Endothelial cell of umbilical vein (primary cell): ENCODE measurements at regions not wholly inside any gene's neighbourhood (a gene's known extent, or its start where the extent isn't known, plus 50 kb on each side); places are given as distances from the start of the nearest gene placed in this dataset.

ENCODE experiments used
- BruUV-seq: library from RNA; stranded (reverse); fragments of 400-500 nt; replicated peaks from 2 replicates; lab custom pipeline; 2021; lab: Mats Ljungman, UMichigan
- CTCF ChIA-PET: fragments of 300-600, 350-600 bp; sonication (Branson Sonifier 250); formaldehyde crosslinking; loops from one replicate; lab custom pipeline; 2021; ENCODE audit warnings: antibody characterized with exemption, inconsistent platforms; lab: Charles Lee
- POLR2A ChIA-PET: fragments of 300-600, 350-600 bp; sonication (Branson Sonifier 250); formaldehyde crosslinking; loops from one replicate; lab custom pipeline; 2021; ENCODE audit warnings: antibody characterized with exemption, inconsistent platforms; lab: Charles Lee
- DNase-seq: peaks from one replicate; pipeline ENCODE4 v3.0.0-alpha.2; 2011; ENCODE audit warnings: low read depth, low spot score
- FAIRE-seq: peaks from 2 replicates; lab custom pipeline; 2011; peaks lifted over from hg19 to GRCh38; lab: Jason Lieb, UNC
- H2AFZ ChIP-seq: 2 replicates; pipeline ENCODE4 v1.6.0; 2012; ENCODE audit warnings: low read depth, low read length, control low read depth, inconsistent platforms
- H3K27ac ChIP-seq: 2 replicates; pipeline ENCODE4 v1.5.1; 2011; ENCODE audit warnings: low read depth, mild to moderate bottlenecking, control low read depth, low read length, moderate library complexity; ENCODE audit not compliant: insufficient read depth
- H3K27me3 ChIP-seq, 2 experiments: 2 replicates each; pipeline versions ENCODE4 v1.6.0 to v1.6.1; 2011; ENCODE audit warnings: low read length in 2 of 2, mixed read lengths in 1 of 2; ENCODE audit not compliant: control insufficient read depth in 2 of 2, insufficient read depth in 2 of 2
- H3K36me3 ChIP-seq, 2 experiments: 2 replicates in 1 of 2; 3 replicates in 1 of 2; pipeline ENCODE4 v1.5.1; 2011; ENCODE audit warnings: low read length in 2 of 2, mild to moderate bottlenecking in 1 of 2, moderate library complexity in 1 of 2; ENCODE audit not compliant: control insufficient read depth in 2 of 2, insufficient read depth in 2 of 2; ENCODE audit errors: extremely low read depth in 1 of 2
- H3K4me1 ChIP-seq: 3 replicates; pipeline ENCODE4 v1.5.1; 2011; ENCODE audit warnings: mild to moderate bottlenecking, low read length; ENCODE audit not compliant: control insufficient read depth, insufficient read depth; ENCODE audit errors: extremely low read depth
- H3K4me2 ChIP-seq: 2 replicates; pipeline ENCODE4 v1.6.1; 2011; ENCODE audit warnings: low read length, control low read depth, mixed read lengths; ENCODE audit not compliant: insufficient read depth
- H3K4me3 ChIP-seq, 3 experiments: fragments of 200-600 bp in 1 of 3; sonication (generic), shearing (Covaris generic) in 1 of 3; replicated peaks in 1 of 3; 2 replicates each; pipeline ENCODE4 v1.5.1; 2011 to 2016; ENCODE audit warnings: control low read depth in 3 of 3, low read length in 3 of 3, mild to moderate bottlenecking in 2 of 3, inconsistent platforms in 1 of 3, low read depth in 1 of 3, moderate library complexity in 1 of 3; ENCODE audit not compliant: insufficient read depth in 1 of 3
- H3K79me2 ChIP-seq: 2 replicates; pipeline ENCODE4 v1.6.0; 2012; ENCODE audit warnings: low read length, inconsistent platforms; ENCODE audit not compliant: control insufficient read depth, insufficient read depth
- H3K9ac ChIP-seq: replicated peaks from 2 replicates; pipeline ENCODE3; 2011; ENCODE audit warnings: low read length, control low read depth; ENCODE audit not compliant: insufficient read depth; ENCODE audit errors: extremely low read depth
- H3K9me1 ChIP-seq: replicated peaks from 3 replicates; pipeline ENCODE4 v1.6.0; 2011; ENCODE audit warnings: mild to moderate bottlenecking, low read length; ENCODE audit not compliant: control insufficient read depth, insufficient read depth; ENCODE audit errors: extremely low read depth
- H3K9me3 ChIP-seq: replicated peaks from 2 replicates; pipeline ENCODE4 v1.5.1; 2012; ENCODE audit warnings: low read length, inconsistent platforms; ENCODE audit not compliant: control insufficient read depth, insufficient read depth
- H4K20me1 ChIP-seq: replicated peaks from 2 replicates; pipeline ENCODE3; 2011; ENCODE audit warnings: mild to moderate bottlenecking, low read length; ENCODE audit not compliant: control insufficient read depth, insufficient read depth; ENCODE audit errors: extremely low read depth
- EZH2 ChIP-seq: IDR thresholded peaks from 2 replicates; pipeline ENCODE4 v1.6.1; 2012; ENCODE audit warnings: borderline replicate concordance, low read depth, mild to moderate bottlenecking, moderate library complexity, low read length, inconsistent platforms; ENCODE audit not compliant: severe bottlenecking
- POLR2AphosphoS5 ChIP-seq: IDR thresholded peaks from 2 replicates; pipeline ENCODE4 v1.6.1; 2012; ENCODE audit warnings: low read depth, mild to moderate bottlenecking, control low read depth, low read length, moderate library complexity; ENCODE audit not compliant: insufficient read depth
- dilution Hi-C: fragments of 300-500 bp; cut with MboI; formaldehyde crosslinking; loops from one replicate; pipeline ENCODE4 v1.15.0; 2019; ENCODE audit warnings: low sequenced_read_pairs; ENCODE audit not compliant: extremely low pct_ligation_motif_present
- intact Hi-C: fragments of 100-400 bp; cut with micrococcal nuclease; formaldehyde crosslinking; loops from one replicate; pipeline ENCODE4 v1.10.0; 2022
- TF ChIP-seq, protein P1 (sequence below): IDR thresholded peaks from 2 replicates; pipeline ENCODE4 v1.6.1; 2011; ENCODE audit not compliant: insufficient read depth, insufficient read length
- TF ChIP-seq, protein P2 (sequence below), 2 donors: IDR thresholded peaks; 1 replicate in 1 of 2; 2 replicates in 1 of 2; pipeline ENCODE4 v1.5.1; 2011; ENCODE audit warnings: low read length in 2 of 2, mild to moderate bottlenecking in 2 of 2, moderate library complexity in 2 of 2, control low read depth in 1 of 2, inconsistent platforms in 1 of 2, low read depth in 1 of 2; ENCODE audit not compliant: insufficient read depth in 1 of 2; ENCODE audit errors: extremely low read depth in 1 of 2

DNA sequence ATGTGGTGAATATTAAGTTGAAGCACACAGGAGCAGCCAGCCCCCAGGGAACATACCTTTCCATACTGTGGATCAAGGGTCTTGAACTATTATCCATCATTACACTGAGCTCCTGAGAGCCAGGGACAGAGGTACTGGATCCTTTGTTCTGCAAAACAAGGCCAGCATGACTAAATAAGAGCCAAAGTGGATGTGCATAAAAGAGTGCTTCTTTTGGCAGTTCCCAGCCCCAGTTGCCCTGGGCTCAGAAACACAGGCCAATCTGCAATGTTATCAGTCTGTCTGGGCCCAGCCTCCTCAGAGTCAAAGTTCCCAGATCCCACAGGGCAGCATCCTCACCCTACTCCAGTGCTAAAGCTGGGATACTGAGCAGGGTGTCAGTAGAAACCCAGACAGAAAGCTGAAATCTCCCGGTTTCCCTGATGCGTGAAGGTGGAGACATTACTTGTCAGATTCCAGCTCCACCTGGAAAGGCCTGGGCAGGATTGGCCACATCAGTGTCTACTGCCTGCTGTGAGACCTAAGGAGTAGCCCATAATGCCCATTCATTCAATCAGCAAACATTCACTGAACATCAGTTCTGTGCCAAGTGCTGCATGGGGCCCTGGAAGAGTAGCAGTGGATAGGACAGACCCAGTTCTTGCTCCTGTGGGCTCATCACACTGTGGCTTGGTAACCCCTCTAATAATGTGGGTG lies 342.7 kb downstream of the CXCL12 start:
- H3K9me3 ChIP-seq = no peaks in the 10 kb centered on the region
- no peak overlapping the region for H3K4me2 ChIP-seq
- H4K20me1 ChIP-seq = no peaks in the 10 kb centered on the region
- H3K9ac ChIP-seq = no peak overlapping the region
- H3K4me3 ChIP-seq = no peak overlapping the region
- FAIRE-seq (no peak), DNase-seq (no peak)
- peaks cover 0 to 9% of the 10 kb centered on the region in 2 experiments for H3K27me3 ChIP-seq
- TF ChIP-seq EZH2 = no peak
- no peak overlapping the region for H3K27ac ChIP-seq
- intact Hi-C loops = loop anchor here (10.0 kb wide), 1 partner anchor 823 kb away; no protein-coding TSS in a partner anchor
- H3K9me1 ChIP-seq = no peaks in the 10 kb centered on the region
- dilution Hi-C loops = no loop called here
- BruUV-seq = no TSS peak
- POLR2A ChIA-PET = no interaction called here
- CTCF ChIA-PET = no interaction called here
- no peaks in the 10 kb centered on the region for H3K79me2 ChIP-seq
- no peak overlapping the region for H2AFZ ChIP-seq
- peaks cover 2% of the 10 kb centered on the region for H3K4me1 ChIP-seq
- no peaks in the 10 kb centered on the region for H3K36me3 ChIP-seq

DNA sequence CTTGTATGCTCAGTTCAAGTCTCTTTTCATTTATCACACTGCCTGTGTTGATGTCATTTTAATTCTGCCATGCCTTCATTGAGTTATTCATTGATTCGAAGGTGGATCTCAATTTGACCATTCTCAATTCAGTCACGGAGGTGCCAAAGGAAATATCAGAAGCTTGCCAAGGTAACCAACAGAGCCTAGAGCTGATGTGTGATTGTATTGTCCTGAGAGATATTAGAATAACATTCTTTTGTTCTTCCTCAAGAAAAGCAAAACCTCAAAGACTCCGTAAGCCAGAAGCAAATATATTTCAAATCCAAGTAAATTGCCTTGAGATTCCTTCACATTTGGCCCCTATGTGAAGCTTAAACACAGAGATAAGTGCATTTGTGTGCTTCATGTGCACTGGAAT lies 345.3 kb downstream of the CXCL12 start:
- ChIA-PET CTCF (no interaction called here), POLR2A (no interaction called here)
- H2AFZ ChIP-seq = no peak overlapping the region
- no peaks in the 10 kb centered on the region for H3K27me3 ChIP-seq
- H3K4me1 ChIP-seq = no peaks in the 10 kb centered on the region
- no peaks in the 10 kb centered on the region for H3K9me3 ChIP-seq
- no peak overlapping the region for H3K27ac ChIP-seq
- H3K4me2 ChIP-seq = no peak overlapping the region
- DNase-seq (no peak), FAIRE-seq (no peak)
- H3K4me3 ChIP-seq = no peak overlapping the region
- no peaks in the 10 kb centered on the region for H3K79me2 ChIP-seq
- H3K9me1 ChIP-seq = no peaks in the 10 kb centered on the region
- H4K20me1 ChIP-seq = no peaks in the 10 kb centered on the region
- no peaks in the 10 kb centered on the region for H3K36me3 ChIP-seq
- BruUV-seq = no TSS peak
- dilution Hi-C loops = no loop called here
- no peak overlapping the region for H3K9ac ChIP-seq
- TF ChIP-seq POLR2AphosphoS5 (no peak), EZH2 (no peak)
- TF ChIP-seq, protein P1, sequence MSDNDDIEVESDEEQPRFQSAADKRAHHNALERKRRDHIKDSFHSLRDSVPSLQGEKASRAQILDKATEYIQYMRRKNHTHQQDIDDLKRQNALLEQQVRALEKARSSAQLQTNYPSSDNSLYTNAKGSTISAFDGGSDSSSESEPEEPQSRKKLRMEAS = no peak
- TF ChIP-seq, protein P2, sequence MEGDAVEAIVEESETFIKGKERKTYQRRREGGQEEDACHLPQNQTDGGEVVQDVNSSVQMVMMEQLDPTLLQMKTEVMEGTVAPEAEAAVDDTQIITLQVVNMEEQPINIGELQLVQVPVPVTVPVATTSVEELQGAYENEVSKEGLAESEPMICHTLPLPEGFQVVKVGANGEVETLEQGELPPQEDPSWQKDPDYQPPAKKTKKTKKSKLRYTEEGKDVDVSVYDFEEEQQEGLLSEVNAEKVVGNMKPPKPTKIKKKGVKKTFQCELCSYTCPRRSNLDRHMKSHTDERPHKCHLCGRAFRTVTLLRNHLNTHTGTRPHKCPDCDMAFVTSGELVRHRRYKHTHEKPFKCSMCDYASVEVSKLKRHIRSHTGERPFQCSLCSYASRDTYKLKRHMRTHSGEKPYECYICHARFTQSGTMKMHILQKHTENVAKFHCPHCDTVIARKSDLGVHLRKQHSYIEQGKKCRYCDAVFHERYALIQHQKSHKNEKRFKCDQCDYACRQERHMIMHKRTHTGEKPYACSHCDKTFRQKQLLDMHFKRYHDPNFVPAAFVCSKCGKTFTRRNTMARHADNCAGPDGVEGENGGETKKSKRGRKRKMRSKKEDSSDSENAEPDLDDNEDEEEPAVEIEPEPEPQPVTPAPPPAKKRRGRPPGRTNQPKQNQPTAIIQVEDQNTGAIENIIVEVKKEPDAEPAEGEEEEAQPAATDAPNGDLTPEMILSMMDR (IDR thresholded peaks at IDR 0.05; ENCODE audit: extremely low read depth in 1 of 2, insufficient read depth in 1 of 2, low read depth in 1 of 2, low read length in 2 of 2) = no peak
- intact Hi-C loops = no loop called here
